ENCODE measurements at regions not wholly inside any gene's neighbourhood (a gene's known extent, or its start where the extent isn't known, plus 50 kb on each side); places are given as distances from the start of the nearest gene placed in this dataset.

GRCh38 chr6:41409489-41409888 is 74.1 kb downstream of the NCR2 start:
- H3K27me3 ChIP-seq, result no peaks in the 10 kb centered on the region
- no peak for TF ChIP-seq CTCF (IDR thresholded peaks at IDR 0.05)
- no peak for DNase-seq (ENCODE audit: low spot score)

GRCh38 chr6:41411961-41412360 is 76.6 kb downstream of the NCR2 start:
- peaks cover 0 to under 1% of the 10 kb centered on the region in 2 donors for H3K4me1 ChIP-seq
- H3K4me3 ChIP-seq, result no peak overlapping the region
- no peak overlapping the region for H3K27ac ChIP-seq
- no peak for DNase-seq (ENCODE audit: low spot score)
- H3K27me3 ChIP-seq, result no peaks in the 10 kb centered on the region
- H3K9me3 ChIP-seq, result no peaks in the 10 kb centered on the region
- H3K36me3 ChIP-seq, result no peaks in the 10 kb centered on the region
- TF ChIP-seq CTCF (IDR thresholded peaks at IDR 0.05), result no peak

More at GRCh38 chr6:41409489-41409888, 74.1 kb downstream of the NCR2 start:
- Histone ChIP-seq H3K27ac (no peak overlapping the region), H3K4me1 (peaks cover 0 to 4% of the 10 kb centered on the region in 2 donors), H3K4me3 (no peak overlapping the region), H3K36me3 (no peaks in the 10 kb centered on the region), H3K9me3 (peaks cover 0 to 9% of the 10 kb centered on the region in 2 donors)

- no peaks in the 10 kb centered on the region for H3K27me3 ChIP-seq
- no peak for TF ChIP-seq CTCF (IDR thresholded peaks at IDR 0.05)
- no peaks in the 10 kb centered on the region for H3K9me3 ChIP-seq
- H3K4me1 ChIP-seq, result no peaks in the 10 kb centered on the region
- no peak for DNase-seq (ENCODE audit: low spot score)
- no peak overlapping the region for H3K27ac ChIP-seq
- H3K36me3 ChIP-seq, result no peaks in the 10 kb centered on the region
- no peak overlapping the region for H3K4me3 ChIP-seq
These were observed 77.8 kb downstream of the NCR2 start for GRCh38 chr6:41413250-41413649.

GRCh38 chr6:41416501-41416837 is 81.1 kb downstream of the NCR2 start:
- no peak for TF ChIP-seq CTCF (IDR thresholded peaks at IDR 0.05)

GRCh38 chr6:41418741-41419140 is 83.3 kb downstream of the NCR2 start:
- Histone ChIP-seq H3K4me3 (no peak overlapping the region), H3K27ac (no peak overlapping the region), H3K27me3 (no peaks in the 10 kb centered on the region), H3K36me3 (no peaks in the 10 kb centered on the region), H3K4me1 (no peaks in the 10 kb centered on the region), H3K9me3 (peaks cover 0 to 12% of the 10 kb centered on the region in 2 donors)
- TF ChIP-seq CTCF (IDR thresholded peaks at IDR 0.05), result no peak
- no peak for DNase-seq (ENCODE audit: low spot score)

More at GRCh38 chr6:41416501-41416837, 81.1 kb downstream of the NCR2 start:
- Histone ChIP-seq H3K9me3 (peaks cover 0 to 12% of the 10 kb centered on the region in 2 donors), H3K27me3 (no peaks in the 10 kb centered on the region), H3K4me3 (no peak overlapping the region), H3K36me3 (no peaks in the 10 kb centered on the region), H3K4me1 (no peaks in the 10 kb centered on the region), H3K27ac (no peak overlapping the region)
- DNase-seq (ENCODE audit: low spot score), result no peak

- DNase-seq (ENCODE audit: low spot score), result no peak
- Histone ChIP-seq H3K4me1 (no peaks in the 10 kb centered on the region), H3K27me3 (no peaks in the 10 kb centered on the region), H3K9me3 (peaks cover 0 to 12% of the 10 kb centered on the region in 2 donors), H3K4me3 (no peak overlapping the region), H3K36me3 (no peaks in the 10 kb centered on the region), H3K27ac (no peak overlapping the region)
- no peak for TF ChIP-seq CTCF (IDR thresholded peaks at IDR 0.05)
These were observed 84.0 kb downstream of the NCR2 start for GRCh38 chr6:41419385-41419784.

Data from right atrium auricular region (tissue), 2 donors.